DMS153 (cell line): ENCODE measurements at regions not wholly inside any gene's neighbourhood (a gene's known extent, or its start where the extent isn't known, plus 50 kb on each side); places are given as distances from the start of the nearest gene placed in this dataset.

ENCODE experiments used
- DNase-seq: peaks from one replicate; lab custom pipeline; 2025; lab: John Stamatoyannopoulos, UW

DNA sequence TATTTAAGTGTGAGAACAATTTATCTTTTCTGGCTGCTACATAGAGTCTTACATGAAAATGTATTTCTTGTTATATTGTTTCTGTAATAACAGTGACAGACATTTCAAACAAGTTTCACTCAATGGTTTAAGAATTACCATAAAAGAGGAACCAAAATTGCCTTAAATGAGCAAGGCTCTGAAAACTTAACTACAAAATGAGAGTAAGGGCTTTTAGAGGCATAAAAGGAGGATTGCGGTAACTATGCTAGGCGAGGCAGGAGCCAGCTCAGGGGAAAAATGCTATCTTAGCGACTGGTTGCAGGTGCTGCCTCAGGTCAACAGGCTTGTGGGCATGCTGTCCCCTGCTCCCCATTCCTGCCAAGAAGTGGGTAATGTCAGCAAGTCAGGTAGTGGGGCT lies 81.7 kb upstream of the MSI2 start:
- no peak for DNase-seq

DNA sequence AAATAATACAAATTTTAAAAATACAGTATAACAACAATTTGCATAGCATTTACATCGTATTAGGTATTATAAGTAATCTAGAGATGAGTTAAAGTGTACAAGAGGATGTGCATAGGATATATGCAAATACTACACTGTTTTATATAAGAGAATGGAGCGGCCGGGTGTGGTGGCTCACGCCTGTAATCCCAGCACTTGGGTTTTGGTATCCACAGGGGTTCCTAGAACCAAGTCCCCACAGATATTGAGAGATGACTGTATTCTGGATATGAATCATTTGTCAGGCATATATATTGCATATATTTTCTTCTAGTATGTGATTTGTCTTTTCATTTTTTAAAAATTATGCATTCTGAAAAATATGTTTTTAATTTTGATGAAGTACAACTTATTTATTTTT lies 77.5 kb upstream of the MSI2 start:
- DNase-seq = no peak

GRCh38 chr17:57182621-57183020 lies 73.7 kb upstream of the MSI2 start:
- DNase-seq = no peak

GRCh38 chr17:57186226-57187019 lies 69.9 kb upstream of the MSI2 start:
- DNase-seq = peak; percentile 7

DNA sequence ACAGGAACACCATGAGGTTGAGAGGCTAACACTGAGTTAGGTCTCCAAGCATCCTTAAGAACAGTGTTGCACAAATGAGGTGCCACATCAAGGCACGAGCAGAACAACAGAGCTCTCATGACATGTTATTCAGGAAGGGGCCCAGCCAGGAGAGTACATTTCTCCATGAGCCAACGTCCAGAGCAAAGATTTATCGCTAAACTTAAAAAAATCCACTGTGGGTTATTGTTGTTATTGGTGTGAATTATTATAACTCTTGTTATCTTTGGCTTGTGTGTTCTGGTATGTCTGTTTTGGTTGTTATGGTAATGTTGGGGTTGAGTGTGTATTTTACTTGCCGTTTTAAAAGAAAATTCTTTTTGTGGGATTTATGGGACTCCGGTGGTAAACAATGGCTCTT lies 68.9 kb upstream of the MSI2 start:
- no peak for DNase-seq

GRCh38 chr17:57195785-57196460 lies 60.4 kb upstream of the MSI2 start:
- no peak for DNase-seq

GRCh38 chr17:57197466-57198071 lies 58.8 kb upstream of the MSI2 start:
- no peak for DNase-seq

GRCh38 chr17:57201481-57201880 lies 54.8 kb upstream of the MSI2 start:
- DNase-seq = no peak

- no peak for DNase-seq
Observed at GRCh38 chr17:57203040-57203439, 53.3 kb upstream of the MSI2 start.
